BJ (cell line): ENCODE measurements at regions not wholly inside any gene's neighbourhood (a gene's known extent, or its start where the extent isn't known, plus 50 kb on each side); places are given as distances from the start of the nearest gene placed in this dataset.

Source experiments
- CTCF ChIA-PET: fragments of 350-600 bp; formaldehyde crosslinking; extraction: SDS; loops from one replicate; lab custom pipeline; 2021; ENCODE audit warnings: antibody characterized with exemption, inconsistent platforms; lab: Yijun Ruan, JAX
- POLR2A ChIA-PET: fragments of 300-600 bp; sonication (Branson Sonifier 250); formaldehyde crosslinking; extraction: SDS; loops from one replicate; lab custom pipeline; 2021; ENCODE audit warnings: antibody characterized with exemption; lab: Charles Lee
- DNase-seq: peaks from one replicate; pipeline ENCODE4 v3.0.0-alpha.2; 2011; ENCODE audit warnings: low read depth
- H3K27me3 ChIP-seq: 2 replicates; pipeline ENCODE4 v1.6.0; 2011; ENCODE audit warnings: low read length; ENCODE audit not compliant: control insufficient read depth, insufficient read depth
- H3K36me3 ChIP-seq: 2 replicates; pipeline ENCODE4 v1.5.1; 2011; ENCODE audit warnings: low read length; ENCODE audit not compliant: control insufficient read depth, insufficient read depth
- H3K4me3 ChIP-seq: 2 replicates; pipeline ENCODE4 v1.5.1; 2011; ENCODE audit warnings: low read depth, mild to moderate bottlenecking, control low read depth, low read length
- TF ChIP-seq, protein P1 (sequence below): IDR thresholded peaks from 2 replicates; pipeline ENCODE4 v1.5.1; 2011; ENCODE audit warnings: low read depth, mild to moderate bottlenecking, control low read depth, inconsistent platforms, low read length, moderate library complexity; ENCODE audit not compliant: insufficient read depth

DNA sequence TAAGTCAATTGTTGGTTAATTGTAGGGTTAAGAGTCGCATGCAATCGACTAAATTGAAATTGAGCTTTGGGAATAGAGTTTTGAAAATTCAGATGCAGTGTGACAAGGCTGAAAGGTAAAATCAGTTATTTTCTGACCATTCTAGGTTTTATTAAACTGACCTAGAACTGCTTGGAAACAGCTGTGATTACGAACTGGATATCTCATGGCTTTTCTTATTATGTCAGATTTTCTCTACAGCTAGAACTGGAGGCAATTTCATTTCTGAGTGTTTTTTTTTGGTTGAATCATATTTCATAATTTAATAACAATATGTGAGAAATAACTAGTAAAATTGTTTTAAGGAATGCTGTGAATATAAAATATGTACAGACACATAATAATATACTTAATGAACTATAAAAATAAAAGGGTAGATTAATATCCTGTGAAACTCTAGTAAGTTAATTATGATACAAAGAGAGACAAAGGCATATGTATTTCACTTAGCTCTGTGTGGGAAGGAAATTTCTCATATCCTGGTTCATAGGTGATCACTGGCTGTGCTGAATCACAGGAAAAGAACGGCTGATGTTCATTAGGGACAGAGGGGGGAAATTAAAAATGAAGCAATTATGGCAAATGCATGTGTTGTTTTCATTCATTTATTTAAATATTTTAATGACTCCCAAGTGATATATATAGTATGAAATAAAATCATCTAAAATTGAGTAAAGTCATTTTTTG lies 403.2 kb downstream of the ZIC1 start:
- TF ChIP-seq, protein P1, sequence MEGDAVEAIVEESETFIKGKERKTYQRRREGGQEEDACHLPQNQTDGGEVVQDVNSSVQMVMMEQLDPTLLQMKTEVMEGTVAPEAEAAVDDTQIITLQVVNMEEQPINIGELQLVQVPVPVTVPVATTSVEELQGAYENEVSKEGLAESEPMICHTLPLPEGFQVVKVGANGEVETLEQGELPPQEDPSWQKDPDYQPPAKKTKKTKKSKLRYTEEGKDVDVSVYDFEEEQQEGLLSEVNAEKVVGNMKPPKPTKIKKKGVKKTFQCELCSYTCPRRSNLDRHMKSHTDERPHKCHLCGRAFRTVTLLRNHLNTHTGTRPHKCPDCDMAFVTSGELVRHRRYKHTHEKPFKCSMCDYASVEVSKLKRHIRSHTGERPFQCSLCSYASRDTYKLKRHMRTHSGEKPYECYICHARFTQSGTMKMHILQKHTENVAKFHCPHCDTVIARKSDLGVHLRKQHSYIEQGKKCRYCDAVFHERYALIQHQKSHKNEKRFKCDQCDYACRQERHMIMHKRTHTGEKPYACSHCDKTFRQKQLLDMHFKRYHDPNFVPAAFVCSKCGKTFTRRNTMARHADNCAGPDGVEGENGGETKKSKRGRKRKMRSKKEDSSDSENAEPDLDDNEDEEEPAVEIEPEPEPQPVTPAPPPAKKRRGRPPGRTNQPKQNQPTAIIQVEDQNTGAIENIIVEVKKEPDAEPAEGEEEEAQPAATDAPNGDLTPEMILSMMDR = no peak

DNA sequence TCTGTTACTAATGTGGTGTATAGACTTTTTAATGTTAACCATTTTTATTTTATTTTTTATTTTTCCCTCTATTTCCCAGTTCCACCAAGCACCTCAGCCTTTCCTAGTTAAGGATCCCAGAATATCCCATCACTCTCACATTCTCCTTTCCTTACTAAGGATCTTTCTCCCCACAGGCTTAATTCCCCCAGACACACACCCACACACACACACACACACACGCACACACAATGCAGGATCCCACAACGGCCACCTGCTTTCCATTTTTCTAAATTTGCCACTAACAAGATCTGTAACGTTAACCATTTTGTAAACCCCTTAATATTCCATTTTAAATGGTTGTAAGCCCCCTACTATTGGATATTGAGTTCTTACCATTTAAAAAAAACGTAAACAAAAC lies 404.1 kb downstream of the ZIC1 start:
- no peaks in the 10 kb centered on the region for H3K27me3 ChIP-seq
- ChIA-PET POLR2A (no interaction called here), CTCF (no interaction called here)
- H3K4me3 ChIP-seq = no peak overlapping the region
- no peak for DNase-seq
- H3K36me3 ChIP-seq = no peaks in the 10 kb centered on the region
- TF ChIP-seq, protein P1 = no peak

More for the DNA sequence above, 403.2 kb downstream of the ZIC1 start:
- DNase-seq = no peak
- no peak overlapping the region for H3K4me3 ChIP-seq
- ChIA-PET CTCF (interaction anchor here (0.5 kb wide), 1 partner anchor 392 kb away, joined by 3 read pairs; no protein-coding TSS in a partner anchor), POLR2A (no interaction called here)
- no peaks in the 10 kb centered on the region for H3K27me3 ChIP-seq
- no peaks in the 10 kb centered on the region for H3K36me3 ChIP-seq

DNA sequence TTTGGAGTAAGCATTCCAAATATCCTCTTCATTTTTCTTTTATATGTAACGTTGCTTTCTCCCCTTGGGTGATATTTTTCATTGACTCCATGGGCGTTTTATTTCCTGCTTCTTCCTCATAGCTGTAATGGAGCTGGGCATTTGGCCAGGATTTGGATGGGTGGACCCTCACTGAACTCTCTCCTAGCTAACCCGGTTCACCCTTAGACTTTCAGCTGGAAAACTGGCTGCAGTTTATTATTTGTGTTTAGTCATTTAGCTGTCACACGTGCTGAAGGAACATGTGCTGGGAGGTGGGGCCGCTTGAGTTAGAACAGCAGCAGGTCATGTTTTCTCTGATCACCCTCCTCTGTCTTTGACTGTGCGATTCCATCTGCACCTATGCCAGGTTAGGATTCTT lies 407.6 kb downstream of the ZIC1 start:
- ChIA-PET CTCF (no interaction called here), POLR2A (no interaction called here)
- TF ChIP-seq, protein P1 = no peak
- no peak for DNase-seq
- no peaks in the 10 kb centered on the region for H3K36me3 ChIP-seq
- no peaks in the 10 kb centered on the region for H3K27me3 ChIP-seq
- H3K4me3 ChIP-seq = no peak overlapping the region

DNA sequence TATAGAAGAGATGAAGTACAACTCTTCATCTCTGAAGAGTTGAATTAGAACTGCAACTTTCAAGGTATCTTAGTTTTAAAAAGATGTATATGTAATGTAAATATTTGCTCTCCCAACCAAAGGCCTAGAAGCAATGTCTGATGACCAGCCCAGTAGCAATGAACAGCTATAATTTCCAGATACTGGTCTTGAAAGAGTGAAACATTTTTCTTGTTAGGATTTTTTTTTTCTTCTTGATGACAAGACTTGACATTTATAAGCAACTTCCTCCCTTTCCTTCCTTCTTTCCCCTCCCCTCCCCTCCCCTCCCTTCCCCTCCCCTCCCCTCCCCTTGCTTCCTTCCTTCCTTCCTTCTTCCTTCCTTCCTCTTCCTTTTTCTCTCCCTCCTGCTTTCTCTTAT lies 423.4 kb downstream of the ZIC1 start:
- Histone ChIP-seq H3K27me3 (no peaks in the 10 kb centered on the region), H3K4me3 (no peak overlapping the region), H3K36me3 (no peaks in the 10 kb centered on the region)
- no peak for DNase-seq
- CTCF ChIA-PET = no interaction called here
- POLR2A ChIA-PET = interaction anchor here (0.7 kb wide), 1 partner anchor 255 kb away, joined by 8 read pairs; no protein-coding TSS in a partner anchor
- TF ChIP-seq, protein P1 = no peak

DNA sequence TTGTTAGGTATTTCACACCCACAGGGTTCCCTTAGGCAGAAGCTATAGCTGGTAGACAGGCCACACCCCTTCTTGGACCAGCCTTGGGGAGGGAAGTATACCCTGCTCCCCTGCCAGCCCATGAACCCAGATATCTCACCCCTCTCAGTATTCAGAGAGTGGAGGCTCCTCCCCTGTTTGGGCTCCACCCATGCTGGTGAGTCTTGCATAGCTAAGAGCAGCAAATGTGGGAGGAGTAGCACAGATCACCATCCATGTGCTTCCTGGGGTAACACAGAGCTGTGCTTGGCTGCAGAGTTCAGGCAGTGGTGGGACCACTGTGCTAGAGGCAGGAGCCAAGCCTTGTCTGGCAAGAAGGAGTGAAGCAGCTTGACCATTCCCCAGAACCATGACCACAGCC lies 427.2 kb downstream of the ZIC1 start:
- TF ChIP-seq, protein P1 = no peak
- Histone ChIP-seq H3K36me3 (no peaks in the 10 kb centered on the region), H3K4me3 (no peak overlapping the region), H3K27me3 (no peaks in the 10 kb centered on the region)
- ChIA-PET POLR2A (interaction anchor here (0.6 kb wide), 1 partner anchor 200 kb away, joined by 4 read pairs; no protein-coding TSS in a partner anchor), CTCF (interaction anchor here (1.2 to 1.9 kb wide), 3 partner anchors 9 to 241 kb away, joined by 3 to 5 read pairs (median 5); no protein-coding TSS in a partner anchor)
- no peak for DNase-seq
